ENCODE measurements at regions not wholly inside any gene's neighbourhood (a gene's known extent, or its start where the extent isn't known, plus 50 kb on each side); places are given as distances from the start of the nearest gene placed in this dataset.

GRCh38 chrX:42432552-42432951 lies 345.4 kb downstream of the PPP1R2C start:
- H3K4me1 ChIP-seq: no peaks in the 10 kb centered on the region
- intact Hi-C loops (cut with DNase I): no loop called here
- no peaks in the 10 kb centered on the region for H3K9me3 ChIP-seq
- DNase-seq: no peak
- no peaks in the 10 kb centered on the region for H3K27me3 ChIP-seq
- H3K4me3 ChIP-seq: no peak overlapping the region
- H3K27ac ChIP-seq: no peak overlapping the region
- TF ChIP-seq CTCF (IDR thresholded peaks at IDR 0.05): no peak
- no peaks in the 10 kb centered on the region for H3K36me3 ChIP-seq
- H3K9ac ChIP-seq (ENCODE audit: low read depth in 2 of 2, low read length in 2 of 2): no peak overlapping the region

GRCh38 chrX:42422961-42423360 lies 355.0 kb downstream of the PPP1R2C start:
- intact Hi-C loops (cut with DNase I): no loop called here
- Histone ChIP-seq H3K4me1 (no peaks in the 10 kb centered on the region), H3K27ac (no peak overlapping the region), H3K9me3 (no peaks in the 10 kb centered on the region), H3K36me3 (no peaks in the 10 kb centered on the region), H3K27me3 (no peaks in the 10 kb centered on the region), H3K4me3 (no peak overlapping the region), H3K9ac (ENCODE audit: low read depth in 2 of 2, low read length in 2 of 2) (no peak overlapping the region)
- no peak for TF ChIP-seq CTCF (IDR thresholded peaks at IDR 0.05)
- no peak for DNase-seq

GRCh38 chrX:42420426-42420825 lies 357.5 kb downstream of the PPP1R2C start:
- DNase-seq: no peak
- no peak overlapping the region for H3K27ac ChIP-seq

GRCh38 chrX:42415636-42416035 lies 362.3 kb downstream of the PPP1R2C start:
- intact Hi-C loops (cut with DNase I): no loop called here
- Histone ChIP-seq H3K9ac (ENCODE audit: low read depth in 2 of 2, low read length in 2 of 2) (no peak overlapping the region), H3K4me1 (no peaks in the 10 kb centered on the region), H3K27me3 (no peaks in the 10 kb centered on the region), H3K9me3 (no peaks in the 10 kb centered on the region), H3K4me3 (no peak overlapping the region), H3K27ac (no peak overlapping the region), H3K36me3 (no peaks in the 10 kb centered on the region)
- no peak for DNase-seq
- no peak for TF ChIP-seq CTCF (IDR thresholded peaks at IDR 0.05)

More at GRCh38 chrX:42420426-42420825, 357.5 kb downstream of the PPP1R2C start:
- Histone ChIP-seq H3K4me1 (no peaks in the 10 kb centered on the region), H3K9me3 (no peaks in the 10 kb centered on the region), H3K4me3 (no peak overlapping the region), H3K36me3 (no peaks in the 10 kb centered on the region), H3K27me3 (no peaks in the 10 kb centered on the region), H3K9ac (ENCODE audit: low read depth in 2 of 2, low read length in 2 of 2) (no peak overlapping the region)
- no peak for TF ChIP-seq CTCF (IDR thresholded peaks at IDR 0.05)
- intact Hi-C loops (cut with DNase I): no loop called here

- no peak for TF ChIP-seq CTCF (IDR thresholded peaks at IDR 0.05)
- Histone ChIP-seq H3K9ac (ENCODE audit: low read depth in 2 of 2, low read length in 2 of 2) (no peak overlapping the region), H3K9me3 (no peaks in the 10 kb centered on the region), H3K4me3 (no peak overlapping the region), H3K36me3 (no peaks in the 10 kb centered on the region), H3K4me1 (no peaks in the 10 kb centered on the region), H3K27ac (no peak overlapping the region), H3K27me3 (no peaks in the 10 kb centered on the region)
- intact Hi-C loops (cut with DNase I): no loop called here
- DNase-seq: no peak
Observed at GRCh38 chrX:42414057-42414456, 363.9 kb downstream of the PPP1R2C start.

GRCh38 chrX:42399632-42400024 lies 378.3 kb downstream of the PPP1R2C start:
- DNase-seq: no peak
- H3K36me3 ChIP-seq: no peaks in the 10 kb centered on the region
- no peaks in the 10 kb centered on the region for H3K27me3 ChIP-seq
- H3K27ac ChIP-seq: no peak overlapping the region
- H3K9ac ChIP-seq (ENCODE audit: low read depth in 2 of 2, low read length in 2 of 2): no peak overlapping the region
- intact Hi-C loops (cut with DNase I): no loop called here
- H3K4me1 ChIP-seq: no peaks in the 10 kb centered on the region
- H3K4me3 ChIP-seq: no peak overlapping the region
- H3K9me3 ChIP-seq: no peaks in the 10 kb centered on the region
- no peak for TF ChIP-seq CTCF (IDR thresholded peaks at IDR 0.05)

Measured in colonic mucosa (tissue), 4 donors.